ENCODE measurements at regions not wholly inside any gene's neighbourhood (a gene's known extent, or its start where the extent isn't known, plus 50 kb on each side); places are given as distances from the start of the nearest gene placed in this dataset.

DNA sequence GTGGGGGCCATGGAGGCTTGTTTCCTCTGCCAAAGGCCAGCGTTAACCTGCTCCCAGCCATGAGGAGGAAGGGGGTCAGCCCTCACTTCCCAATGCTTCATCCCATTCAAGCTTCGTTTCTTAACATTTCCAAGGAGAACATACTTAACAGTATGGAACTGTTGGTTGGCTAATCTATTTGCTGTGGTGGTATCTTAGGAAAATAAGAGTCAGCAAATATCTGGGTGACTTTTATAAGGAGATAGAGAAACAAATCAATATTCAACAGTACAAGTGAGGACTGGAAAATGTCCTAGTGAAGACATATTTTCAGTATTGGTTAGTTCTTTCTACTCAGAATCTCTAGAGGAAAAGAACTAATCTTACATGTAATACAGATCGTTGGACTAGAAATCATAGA lies 223.8 kb upstream of the ARRDC4 start:
- H3K27me3 ChIP-seq (ENCODE audit: insufficient read depth, insufficient read length), result no peaks in the 10 kb centered on the region
- H3K9me3 ChIP-seq (ENCODE audit: insufficient read depth, low read length), result no peaks in the 10 kb centered on the region
- H3K4me1 ChIP-seq (ENCODE audit: insufficient read depth, insufficient read length), result no peaks in the 10 kb centered on the region
- no peak for DNase-seq (ENCODE audit: low read depth, low spot score)
- no peak for TF ChIP-seq YY1 (IDR thresholded peaks at IDR 0.05; ENCODE audit: insufficient read depth, insufficient read length)
- TF ChIP-seq ZNF274 (IDR thresholded peaks at IDR 0.05; ENCODE audit: low read depth, low read length), result no peak
- TF ChIP-seq SUZ12 (IDR thresholded peaks at IDR 0.05; ENCODE audit: extremely low read depth, insufficient read depth, insufficient read length), result no peak
- no peak overlapping the region for H3K9ac ChIP-seq (ENCODE audit: insufficient read length, low read depth)
- H3K36me3 ChIP-seq (ENCODE audit: insufficient read depth, insufficient read length, low read length), result no peaks in the 10 kb centered on the region
- H3K4me3 ChIP-seq (ENCODE audit: insufficient read length, low read depth), result no peak overlapping the region

- H3K9ac ChIP-seq (ENCODE audit: insufficient read length, low read depth), result no peak overlapping the region
- no peak overlapping the region for H3K4me3 ChIP-seq (ENCODE audit: insufficient read length, low read depth)
- no peaks in the 10 kb centered on the region for H3K36me3 ChIP-seq (ENCODE audit: insufficient read depth, insufficient read length, low read length)
- peaks cover 3% of the 10 kb centered on the region; the same call in 1 of the 2 replicates for H3K9me3 ChIP-seq (ENCODE audit: insufficient read depth, low read length)
- TF ChIP-seq YY1 (IDR thresholded peaks at IDR 0.05; ENCODE audit: insufficient read depth, insufficient read length), result no peak
- no peak for TF ChIP-seq SUZ12 (IDR thresholded peaks at IDR 0.05; ENCODE audit: extremely low read depth, insufficient read depth, insufficient read length)
- no peak for TF ChIP-seq ZNF274 (IDR thresholded peaks at IDR 0.05; ENCODE audit: low read depth, low read length)
- H3K4me1 ChIP-seq (ENCODE audit: insufficient read depth, insufficient read length), result peaks cover 4% of the 10 kb centered on the region
- no peaks in the 10 kb centered on the region for H3K27me3 ChIP-seq (ENCODE audit: insufficient read depth, insufficient read length)
- DNase-seq (ENCODE audit: low read depth, low spot score), result peak; percentile 27
Observed at GRCh38 chr15:97745481-97746071, 214.9 kb upstream of the ARRDC4 start.

DNA sequence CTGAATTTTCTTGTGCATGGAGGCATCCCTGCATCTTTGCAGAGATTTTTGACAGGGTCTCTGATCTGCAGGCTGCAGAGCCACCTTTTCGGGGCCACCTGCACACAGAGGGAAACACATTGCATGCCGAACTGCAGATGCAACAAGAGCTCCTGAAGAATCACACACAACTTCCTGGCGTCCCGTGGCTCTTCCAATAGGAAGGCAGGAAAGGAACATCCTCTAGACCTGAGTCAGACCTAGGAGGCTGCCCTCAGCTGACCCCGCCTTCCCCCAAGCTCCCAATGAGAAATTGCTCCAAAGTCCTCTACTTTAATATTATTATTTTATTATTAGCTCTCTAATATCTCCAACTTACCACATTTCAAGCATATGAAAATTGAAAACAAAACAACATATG lies 213.2 kb upstream of the ARRDC4 start:
- H3K9me3 ChIP-seq (ENCODE audit: insufficient read depth, low read length), result peaks cover 3% of the 10 kb centered on the region; the same call in 1 of the 2 replicates
- no peaks in the 10 kb centered on the region for H3K36me3 ChIP-seq (ENCODE audit: insufficient read depth, insufficient read length, low read length)
- H3K9ac ChIP-seq (ENCODE audit: insufficient read length, low read depth), result no peak overlapping the region
- H3K27me3 ChIP-seq (ENCODE audit: insufficient read depth, insufficient read length), result no peaks in the 10 kb centered on the region
- H3K4me1 ChIP-seq (ENCODE audit: insufficient read depth, insufficient read length), result peaks cover 4% of the 10 kb centered on the region
- no peak for DNase-seq (ENCODE audit: low read depth, low spot score)
- H3K4me3 ChIP-seq (ENCODE audit: insufficient read length, low read depth), result no peak overlapping the region
- TF ChIP-seq SUZ12 (IDR thresholded peaks at IDR 0.05; ENCODE audit: extremely low read depth, insufficient read depth, insufficient read length), result no peak
- TF ChIP-seq YY1 (IDR thresholded peaks at IDR 0.05; ENCODE audit: insufficient read depth, insufficient read length), result no peak
- TF ChIP-seq ZNF274 (IDR thresholded peaks at IDR 0.05; ENCODE audit: low read depth, low read length), result no peak

- no peak overlapping the region for H3K4me3 ChIP-seq (ENCODE audit: insufficient read length, low read depth)
- H3K36me3 ChIP-seq (ENCODE audit: insufficient read depth, insufficient read length, low read length), result no peaks in the 10 kb centered on the region
- peaks cover 4% of the 10 kb centered on the region for H3K4me1 ChIP-seq (ENCODE audit: insufficient read depth, insufficient read length)
- TF ChIP-seq SUZ12 (IDR thresholded peaks at IDR 0.05; ENCODE audit: extremely low read depth, insufficient read depth, insufficient read length) (no peak), ZNF274 (IDR thresholded peaks at IDR 0.05; ENCODE audit: low read depth, low read length) (no peak), YY1 (IDR thresholded peaks at IDR 0.05; ENCODE audit: insufficient read depth, insufficient read length) (no peak)
- H3K9ac ChIP-seq (ENCODE audit: insufficient read length, low read depth), result no peak overlapping the region
- no peaks in the 10 kb centered on the region for H3K27me3 ChIP-seq (ENCODE audit: insufficient read depth, insufficient read length)
- no peaks in the 10 kb centered on the region for H3K9me3 ChIP-seq (ENCODE audit: insufficient read depth, low read length)
- DNase-seq (ENCODE audit: low read depth, low spot score), result no peak
Observed at GRCh38 chr15:97748576-97748975, 211.9 kb upstream of the ARRDC4 start.

DNA sequence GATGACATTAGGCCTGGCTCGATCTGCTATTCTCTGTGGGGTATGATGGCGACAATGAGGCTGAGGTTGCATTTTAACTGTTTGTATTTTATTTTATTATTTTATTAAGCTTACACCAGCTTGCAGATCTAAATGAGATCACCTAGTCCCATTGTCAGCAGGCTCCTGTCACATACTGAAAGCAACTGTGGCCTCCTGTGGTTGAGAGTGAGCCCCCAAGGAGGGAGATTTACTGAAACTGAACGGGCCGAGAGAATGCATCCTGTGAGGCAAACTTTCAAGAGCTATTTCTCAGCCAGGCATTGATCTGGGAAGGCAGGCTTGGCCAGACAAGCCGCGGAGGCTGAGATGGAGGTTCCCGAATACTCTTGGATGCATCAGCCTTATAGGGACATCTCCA lies 210.4 kb upstream of the ARRDC4 start:
- DNase-seq (ENCODE audit: low read depth, low spot score), result no peak
- Histone ChIP-seq H3K4me1 (ENCODE audit: insufficient read depth, insufficient read length) (peaks cover 4% of the 10 kb centered on the region), H3K4me3 (ENCODE audit: insufficient read length, low read depth) (no peak overlapping the region), H3K9me3 (ENCODE audit: insufficient read depth, low read length) (no peaks in the 10 kb centered on the region), H3K9ac (ENCODE audit: insufficient read length, low read depth) (no peak overlapping the region), H3K27me3 (ENCODE audit: insufficient read depth, insufficient read length) (no peaks in the 10 kb centered on the region), H3K36me3 (ENCODE audit: insufficient read depth, insufficient read length, low read length) (no peaks in the 10 kb centered on the region)
- no peak for TF ChIP-seq YY1 (IDR thresholded peaks at IDR 0.05; ENCODE audit: insufficient read depth, insufficient read length)
- TF ChIP-seq ZNF274 (IDR thresholded peaks at IDR 0.05; ENCODE audit: low read depth, low read length), result no peak
- TF ChIP-seq SUZ12 (IDR thresholded peaks at IDR 0.05; ENCODE audit: extremely low read depth, insufficient read depth, insufficient read length), result no peak

- DNase-seq (ENCODE audit: low read depth, low spot score), result no peak
- Histone ChIP-seq H3K4me1 (ENCODE audit: insufficient read depth, insufficient read length) (no peaks in the 10 kb centered on the region), H3K9me3 (ENCODE audit: insufficient read depth, low read length) (no peaks in the 10 kb centered on the region), H3K4me3 (ENCODE audit: insufficient read length, low read depth) (no peak overlapping the region), H3K9ac (ENCODE audit: insufficient read length, low read depth) (no peak overlapping the region), H3K36me3 (ENCODE audit: insufficient read depth, insufficient read length, low read length) (no peaks in the 10 kb centered on the region), H3K27me3 (ENCODE audit: insufficient read depth, insufficient read length) (no peaks in the 10 kb centered on the region)
- TF ChIP-seq ZNF274 (IDR thresholded peaks at IDR 0.05; ENCODE audit: low read depth, low read length) (no peak), YY1 (IDR thresholded peaks at IDR 0.05; ENCODE audit: insufficient read depth, insufficient read length) (no peak)
Observed at GRCh38 chr15:97755726-97756125, 204.8 kb upstream of the ARRDC4 start.

- no peak for DNase-seq (ENCODE audit: low read depth, low spot score)
- Histone ChIP-seq H3K27me3 (ENCODE audit: insufficient read depth, insufficient read length) (no peaks in the 10 kb centered on the region), H3K4me3 (ENCODE audit: insufficient read length, low read depth) (no peak overlapping the region), H3K36me3 (ENCODE audit: insufficient read depth, insufficient read length, low read length) (no peaks in the 10 kb centered on the region), H3K9ac (ENCODE audit: insufficient read length, low read depth) (no peak overlapping the region), H3K9me3 (ENCODE audit: insufficient read depth, low read length) (no peaks in the 10 kb centered on the region), H3K4me1 (ENCODE audit: insufficient read depth, insufficient read length) (no peaks in the 10 kb centered on the region)
- no peak for TF ChIP-seq SUZ12 (IDR thresholded peaks at IDR 0.05; ENCODE audit: extremely low read depth, insufficient read depth, insufficient read length)
- TF ChIP-seq YY1 (IDR thresholded peaks at IDR 0.05; ENCODE audit: insufficient read depth, insufficient read length), result no peak
- no peak for TF ChIP-seq ZNF274 (IDR thresholded peaks at IDR 0.05; ENCODE audit: low read depth, low read length)
Observed at GRCh38 chr15:97759363-97759762, 201.1 kb upstream of the ARRDC4 start.
